A673 (cell line): ENCODE measurements at regions not wholly inside any gene's neighbourhood (a gene's known extent, or its start where the extent isn't known, plus 50 kb on each side); places are given as distances from the start of the nearest gene placed in this dataset.

Experiments used
- CTCF ChIP-seq: fragments of 300-800, 200-600 bp; sonication (generic); conservative IDR thresholded peaks from 2 replicates; pipeline ENCODE4 v1.5.1; 2017; ENCODE audit warnings: low read depth, mild to moderate bottlenecking, antibody characterized with exemption, low read length, moderate library complexity, mixed read lengths
- EZH2 ChIP-seq: fragments of 200-600 bp; sonication (generic); IDR thresholded peaks from 2 replicates; pipeline ENCODE4 v1.6.1; 2017; ENCODE audit warnings: borderline replicate concordance, low read depth, mild to moderate bottlenecking, mixed read lengths, antibody characterized with exemption, low read length; ENCODE audit not compliant: poor library complexity, severe bottlenecking

- TF ChIP-seq CTCF, result no peak
- TF ChIP-seq EZH2, result no peak
These were observed 143.8 kb downstream of the FGF1 start for GRCh38 chr5:142542078-142542477.
